K562 (cell line): ENCODE measurements at regions not wholly inside any gene's neighbourhood (a gene's known extent, or its start where the extent isn't known, plus 50 kb on each side); places are given as distances from the start of the nearest gene placed in this dataset.

Experiments used
- ARID3A ChIP-seq: IDR thresholded peaks from 2 replicates; pipeline ENCODE4 v1.6.1; 2012; ENCODE audit warnings: low read depth, low read length, improper control_type of control experiment, borderline replicate concordance
- ATF1 ChIP-seq, 2 experiments: fragments of 450-650 bp in 1 of 2; IDR thresholded peaks; 2 replicates each; pipeline ENCODE4 v1.6.1; 2016; ENCODE audit warnings: missing compliant biosample characterization in 1 of 2, missing genetic modification characterization in 1 of 2
- CTCF ChIP-seq, 3 experiments: IDR thresholded peaks in 2 of 3; conservative IDR thresholded peaks in 1 of 3; 2 replicates each; pipeline ENCODE4 v1.5.1; 2011 to 2012; ENCODE audit warnings: low read length in 3 of 3, mild to moderate bottlenecking in 3 of 3, control low read depth in 2 of 3, improper control_type of control experiment in 1 of 3, inconsistent platforms in 1 of 3, low read depth in 1 of 3, mixed read lengths in 1 of 3, moderate library complexity in 1 of 3; ENCODE audit not compliant: insufficient read depth in 2 of 3
- NFIC ChIP-seq: fragments of 450-650 bp; IDR thresholded peaks from 2 replicates; pipeline ENCODE4 v1.6.1; 2017; ENCODE audit warnings: mild to moderate bottlenecking, inconsistent platforms
- ZBTB1 ChIP-seq: sonication (generic); formaldehyde crosslinking; IDR thresholded peaks from 2 replicates; pipeline ENCODE4 v1.8.1; 2023; ENCODE audit warnings: missing genetic modification reagents, low read depth, mild to moderate bottlenecking, borderline replicate concordance
- TF ChIP-seq, protein P1 (sequence below): sonication (generic); formaldehyde crosslinking; IDR thresholded peaks from 2 replicates; pipeline ENCODE4 v1.9.0; 2022; ENCODE audit warnings: mild to moderate bottlenecking, missing genetic modification reagents
- TF ChIP-seq, protein P2 (sequence below): sonication (generic); formaldehyde crosslinking; IDR thresholded peaks from 2 replicates; pipeline ENCODE4 v1.8.1; 2022; ENCODE audit warnings: missing genetic modification reagents

DNA sequence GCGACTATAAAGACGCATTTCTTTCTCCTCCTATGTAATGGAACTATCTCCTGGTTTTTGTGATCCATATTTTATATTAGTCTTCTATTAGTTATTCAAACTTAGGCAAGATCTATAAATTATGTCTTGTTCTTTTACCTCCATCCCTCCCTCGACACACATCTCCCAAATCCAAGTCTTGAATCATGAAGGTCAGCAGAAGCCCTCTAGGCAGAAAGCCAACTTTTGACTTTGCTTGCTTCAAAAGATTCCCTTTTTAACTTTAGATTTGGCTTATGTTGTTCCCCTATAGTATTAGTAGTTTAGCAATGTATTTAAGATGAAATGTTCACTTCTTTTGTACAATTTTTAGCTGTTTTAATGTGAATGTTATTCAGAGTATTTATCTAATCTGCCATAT, 689.8 kb downstream of the SLC6A15 start:
- TF ChIP-seq, protein P1, sequence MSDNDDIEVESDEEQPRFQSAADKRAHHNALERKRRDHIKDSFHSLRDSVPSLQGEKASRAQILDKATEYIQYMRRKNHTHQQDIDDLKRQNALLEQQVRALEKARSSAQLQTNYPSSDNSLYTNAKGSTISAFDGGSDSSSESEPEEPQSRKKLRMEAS (CRISPR knock-in tag): no peak
- TF ChIP-seq NFIC: no peak
- TF ChIP-seq, protein P2, sequence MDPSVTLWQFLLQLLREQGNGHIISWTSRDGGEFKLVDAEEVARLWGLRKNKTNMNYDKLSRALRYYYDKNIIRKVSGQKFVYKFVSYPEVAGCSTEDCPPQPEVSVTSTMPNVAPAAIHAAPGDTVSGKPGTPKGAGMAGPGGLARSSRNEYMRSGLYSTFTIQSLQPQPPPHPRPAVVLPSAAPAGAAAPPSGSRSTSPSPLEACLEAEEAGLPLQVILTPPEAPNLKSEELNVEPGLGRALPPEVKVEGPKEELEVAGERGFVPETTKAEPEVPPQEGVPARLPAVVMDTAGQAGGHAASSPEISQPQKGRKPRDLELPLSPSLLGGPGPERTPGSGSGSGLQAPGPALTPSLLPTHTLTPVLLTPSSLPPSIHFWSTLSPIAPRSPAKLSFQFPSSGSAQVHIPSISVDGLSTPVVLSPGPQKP: no peak
- no peak for TF ChIP-seq ZBTB1 (CRISPR knock-in tag)
- TF ChIP-seq CTCF (IDR thresholded peaks at IDR 0.05 in 2 of 3, conservative IDR thresholded peaks at IDR 0.05 in 1 of 3; ENCODE audit: insufficient read depth in 2 of 3, low read depth in 1 of 3, low read length in 3 of 3): no peak
- no peak for TF ChIP-seq ATF1 (CRISPR knock-in tag; IDR thresholded peaks at IDR 0.05)
- TF ChIP-seq ATF1 (tag; IDR thresholded peaks at IDR 0.05): no peak
- no peak for TF ChIP-seq ARID3A
